Neuronal stem cell (in vitro differentiated cells): ENCODE measurements at regions not wholly inside any gene's neighbourhood (a gene's known extent, or its start where the extent isn't known, plus 50 kb on each side); places are given as distances from the start of the nearest gene placed in this dataset.
"Not testable (repeated sequence)": the region's sequence is repeated elsewhere in the genome, so short reads cannot be mapped to it uniquely, and the experiment has no call there.

ENCODE experiments used
- DNase-seq: peaks from one replicate; pipeline ENCODE4 v3.0.0-alpha.2; 2013; ENCODE audit warnings: low spot score
- H2AFZ ChIP-seq: one replicate; pipeline ENCODE4 v1.6.1; 2013; ENCODE audit warnings: mild to moderate bottlenecking, low read length, inconsistent platforms
- H2AK5ac ChIP-seq: 2 replicates; pipeline ENCODE4 v1.6.1; 2013; ENCODE audit warnings: low read depth, mild to moderate bottlenecking, inconsistent platforms, low read length, moderate library complexity, mixed read lengths
- H2BK120ac ChIP-seq: 2 replicates; pipeline ENCODE4 v1.6.1; 2013; ENCODE audit warnings: low read depth, mild to moderate bottlenecking, inconsistent platforms, low read length, moderate library complexity, mixed read lengths
- H2BK12ac ChIP-seq: one replicate; pipeline ENCODE4 v1.6.1; 2013; ENCODE audit warnings: low read length, inconsistent platforms
- H2BK15ac ChIP-seq: 2 replicates; pipeline ENCODE4 v1.6.1; 2013; ENCODE audit warnings: mild to moderate bottlenecking, low read length, inconsistent platforms, mixed read lengths
- H2BK5ac ChIP-seq: one replicate; pipeline ENCODE4 v1.6.1; 2013; ENCODE audit warnings: inconsistent platforms, mild to moderate bottlenecking, low read length, moderate library complexity
- H3K14ac ChIP-seq: one replicate; pipeline ENCODE4 v1.6.1; 2013; ENCODE audit warnings: low read length, inconsistent platforms
- H3K18ac ChIP-seq: 2 replicates; pipeline ENCODE4 v1.6.1; 2013; ENCODE audit warnings: low read length, inconsistent platforms
- H3K23ac ChIP-seq: 2 replicates; pipeline ENCODE4 v1.6.1; 2013; ENCODE audit warnings: low read depth, mild to moderate bottlenecking, mixed read lengths, low read length, inconsistent platforms; ENCODE audit not compliant: poor library complexity
- H3K27ac ChIP-seq: replicated peaks from 3 replicates; pipeline ENCODE4 v1.5.1; 2013; ENCODE audit warnings: low read length, inconsistent platforms
- H3K27me3 ChIP-seq, 3 experiments: 2 replicates each; pipeline ENCODE4 v1.6.1; 2013; ENCODE audit warnings: low read length in 3 of 3, mild to moderate bottlenecking in 2 of 3, inconsistent platforms in 1 of 3, low read depth in 1 of 3, mixed read lengths in 1 of 3, moderate library complexity in 1 of 3; ENCODE audit not compliant: control insufficient read depth in 3 of 3, insufficient read depth in 3 of 3
- H3K36me3 ChIP-seq, 2 donors: replicated peaks in 1 of 2; 2 replicates each; pipeline ENCODE4 v1.6.1; 2013; ENCODE audit warnings: low read length in 2 of 2; ENCODE audit not compliant: control insufficient read depth in 2 of 2, insufficient read depth in 2 of 2
- H3K4ac ChIP-seq: 2 replicates; pipeline ENCODE4 v1.6.1; 2013; ENCODE audit warnings: inconsistent platforms, mild to moderate bottlenecking, low read length, moderate library complexity
- H3K4me1 ChIP-seq, 2 donors: 1 replicate in 1 of 2; 2 replicates in 1 of 2; pipeline ENCODE4 v1.6.1; 2013; ENCODE audit warnings: low read length in 2 of 2, low read depth in 1 of 2; ENCODE audit not compliant: control insufficient read depth in 2 of 2, insufficient read depth in 1 of 2
- H3K4me2 ChIP-seq: one replicate; pipeline ENCODE4 v1.6.1; 2013; ENCODE audit warnings: mild to moderate bottlenecking, low read length, inconsistent platforms; ENCODE audit not compliant: insufficient read depth, poor library complexity, severe bottlenecking
- H3K4me3 ChIP-seq, 2 donors: 2 replicates each; pipeline ENCODE4 v1.5.1; 2013; ENCODE audit warnings: low read length in 2 of 2, mild to moderate bottlenecking in 2 of 2, inconsistent platforms in 1 of 2, moderate library complexity in 1 of 2
- H3K79me1 ChIP-seq: one replicate; pipeline ENCODE4 v1.6.1; 2013; ENCODE audit warnings: low read depth, mild to moderate bottlenecking, inconsistent platforms, low read length, moderate library complexity
- H3K9ac ChIP-seq: one replicate; pipeline ENCODE4 v1.6.1; 2013; ENCODE audit warnings: mild to moderate bottlenecking, low read depth, low read length, inconsistent platforms; ENCODE audit not compliant: poor library complexity
- H3K9me3 ChIP-seq, 2 donors: replicated peaks in 1 of 2; 2 replicates each; pipeline versions ENCODE3 to v1.6.1; 2013; ENCODE audit warnings: low read length in 2 of 2, mild to moderate bottlenecking in 2 of 2, inconsistent platforms in 1 of 2, low read depth in 1 of 2, mixed read lengths in 1 of 2, moderate library complexity in 1 of 2; ENCODE audit not compliant: control insufficient read depth in 2 of 2, insufficient read depth in 1 of 2
- H4K8ac ChIP-seq: one replicate; pipeline ENCODE4 v1.6.1; 2013; ENCODE audit warnings: low read depth, mild to moderate bottlenecking, inconsistent platforms, low read length, moderate library complexity
- H4K91ac ChIP-seq: one replicate; pipeline ENCODE4 v1.6.1; 2013; ENCODE audit warnings: low read length, low read depth, mild to moderate bottlenecking, inconsistent platforms; ENCODE audit not compliant: poor library complexity
- WGBS, 2 donors: extraction: QIAGEN DNeasy Blood & Tissue Kit; methylation state at CpG; one replicate each; pipeline ENCODE4 v1.1.7; 2013; ENCODE audit warnings: missing lambda C conversion rate in 2 of 2, mixed read lengths in 1 of 2; ENCODE audit not compliant: insufficient read length in 2 of 2, insufficient replicate concordance in 1 of 2; ENCODE audit errors: extremely low coverage in 2 of 2; 5-methylcytosine and 5-hydroxymethylcytosine counted together

DNA sequence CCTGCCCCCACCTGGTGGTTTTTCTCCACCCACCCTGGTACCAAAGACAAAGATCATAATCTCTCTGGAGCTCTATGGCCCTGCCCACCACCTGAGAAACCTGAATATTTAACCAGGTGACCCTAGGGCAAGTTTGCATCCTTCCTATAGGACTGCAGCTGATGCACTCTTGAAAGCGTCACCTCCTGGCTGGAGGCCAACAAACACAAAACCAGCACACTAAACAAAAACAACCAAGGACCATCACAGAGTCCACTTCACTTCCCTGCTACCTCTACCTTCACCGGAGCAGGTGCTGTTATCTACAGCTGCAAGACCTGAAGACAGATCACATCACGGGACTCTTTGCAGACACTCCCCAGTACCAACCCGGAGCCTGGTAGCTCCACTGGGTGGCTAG lies 296.7 kb upstream of the FGF13 start:
- Histone ChIP-seq H4K91ac (no peak overlapping the region), H3K36me3 (no peaks in the 10 kb centered on the region), H3K4me2 (no peak overlapping the region), H3K18ac (no peak overlapping the region), H3K79me1 (no peaks in the 10 kb centered on the region), H2BK120ac (no peak overlapping the region), H2BK15ac (no peak overlapping the region), H3K9ac (no peak overlapping the region), H3K27ac (no peak overlapping the region), H2AFZ (no peak overlapping the region), H2AK5ac (no peak overlapping the region), H3K4ac (no peak overlapping the region), H4K8ac (no peak overlapping the region), H3K14ac (no peak overlapping the region), H3K9me3 (no peaks in the 10 kb centered on the region), H2BK12ac (no peak overlapping the region), H3K4me1 (no peaks in the 10 kb centered on the region), H3K4me3 (no peak overlapping the region), H3K23ac (no peak overlapping the region), H3K27me3 (no peaks in the 10 kb centered on the region), H2BK5ac (no peak overlapping the region)
- no peak for DNase-seq
- no CpG with 5 or more reads among the region's 4 CpGs for WGBS, 2 donors

DNA sequence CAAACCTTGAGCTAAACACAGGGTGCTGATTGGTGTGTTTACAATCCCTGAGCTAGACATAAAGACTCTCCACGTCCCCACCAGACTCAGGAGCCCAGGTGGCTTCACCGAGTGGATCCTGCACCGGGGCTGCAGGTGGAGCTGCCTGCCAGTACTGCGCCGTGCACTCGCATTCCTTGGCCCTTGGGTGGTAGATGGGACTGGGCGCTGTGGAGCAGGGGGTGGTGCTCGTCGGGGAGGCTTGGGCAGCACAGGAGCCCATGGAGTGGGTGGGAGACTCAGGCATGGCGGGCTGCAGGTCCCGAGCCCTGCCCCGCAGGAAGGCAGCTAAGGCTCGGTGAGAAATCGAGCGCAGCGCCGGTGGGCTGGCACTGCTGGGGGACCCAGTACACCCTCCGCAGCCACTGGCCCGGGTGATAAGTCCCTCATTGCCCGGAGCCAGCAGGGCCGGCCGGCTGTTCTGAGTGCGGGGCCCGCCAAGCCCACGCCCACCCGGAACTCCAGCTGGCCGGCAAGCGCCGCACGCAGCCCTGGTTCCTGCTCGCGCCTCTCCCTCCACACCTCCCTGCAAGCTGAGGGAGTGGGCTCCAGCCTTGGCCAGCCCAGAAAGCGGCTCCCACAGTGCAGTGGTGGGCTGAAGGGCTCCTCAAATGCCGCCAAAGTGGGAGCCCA lies 292.5 kb upstream of the FGF13 start:
- not testable (repeated sequence) for H2AK5ac ChIP-seq, H3K14ac ChIP-seq, H4K8ac ChIP-seq, H3K23ac ChIP-seq, H3K18ac ChIP-seq, H3K4ac ChIP-seq, H3K9ac ChIP-seq, H2AFZ ChIP-seq, H3K27ac ChIP-seq, H3K9me3 ChIP-seq, H3K4me2 ChIP-seq, H2BK12ac ChIP-seq, H3K36me3 ChIP-seq, H2BK120ac ChIP-seq, H3K4me1 ChIP-seq, H3K4me3 ChIP-seq, H4K91ac ChIP-seq, H2BK5ac ChIP-seq, H3K79me1 ChIP-seq, H2BK15ac ChIP-seq, H3K27me3 ChIP-seq, DNase-seq
- WGBS, 2 donors: no CpG with 5 or more reads among the region's 34 CpGs

DNA sequence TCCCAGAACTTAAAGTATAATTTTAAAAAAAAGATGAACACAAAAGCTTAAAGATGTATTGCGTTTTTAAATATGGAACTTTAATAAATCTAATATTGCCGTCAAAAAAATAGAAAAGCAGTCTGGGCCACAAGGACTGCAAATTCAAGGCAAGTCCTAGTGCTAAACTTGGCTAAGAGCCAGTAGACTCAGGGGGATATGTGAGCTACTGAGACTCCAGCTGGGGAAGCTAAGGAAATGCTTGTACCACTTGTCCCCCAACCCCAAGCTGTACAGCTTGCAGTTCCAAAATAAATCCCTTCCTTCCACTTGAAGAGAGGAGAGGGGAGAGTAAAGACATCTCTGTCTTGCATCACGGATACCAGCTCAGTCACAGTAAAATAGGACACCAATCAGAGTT lies 290.8 kb upstream of the FGF13 start:
- WGBS, 2 donors: no CpG with 5 or more reads among the region's 3 CpGs
- Histone ChIP-seq H3K27me3 (no peaks in the 10 kb centered on the region), H2BK12ac (no peak overlapping the region), H3K9ac (no peak overlapping the region), H3K4ac (no peak overlapping the region), H3K9me3 (no peaks in the 10 kb centered on the region), H3K4me2 (no peak overlapping the region), H3K23ac (no peak overlapping the region), H2AK5ac (no peak overlapping the region), H3K79me1 (no peaks in the 10 kb centered on the region), H3K4me3 (no peak overlapping the region), H2AFZ (no peak overlapping the region), H4K8ac (no peak overlapping the region), H3K36me3 (peaks cover 0 to 4% of the 10 kb centered on the region in 2 donors), H2BK5ac (no peak overlapping the region), H3K18ac (no peak overlapping the region), H3K14ac (no peak overlapping the region), H4K91ac (no peak overlapping the region), H3K27ac (no peak overlapping the region), H3K4me1 (no peaks in the 10 kb centered on the region), H2BK120ac (no peak overlapping the region), H2BK15ac (no peak overlapping the region)
- no peak for DNase-seq

DNA sequence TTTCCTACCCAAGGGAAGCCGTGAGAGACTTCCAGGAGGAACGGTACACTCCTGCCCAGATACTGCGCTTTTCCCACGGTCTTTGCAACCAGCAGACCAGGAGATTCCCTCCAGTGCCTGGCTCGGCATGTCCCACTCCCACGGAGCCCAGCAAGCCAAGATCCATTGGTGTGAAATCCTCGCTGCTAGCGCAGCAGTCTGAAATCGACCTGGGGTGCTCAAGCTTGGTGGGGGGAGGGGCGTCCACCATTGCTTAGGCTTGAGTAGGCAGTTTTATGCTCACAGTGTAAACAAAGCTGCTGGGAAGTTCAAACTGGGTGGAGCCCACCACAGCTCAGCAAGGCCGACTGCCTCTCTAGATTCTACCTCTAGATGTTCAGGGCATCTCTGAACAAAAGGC lies 284.8 kb upstream of the FGF13 start:
- no CpG with 5 or more reads among the region's 11 CpGs for WGBS, 2 donors

More for the DNA sequence above, 284.8 kb upstream of the FGF13 start:
- Histone ChIP-seq H3K18ac (no peak overlapping the region), H3K14ac (no peak overlapping the region), H4K8ac (no peak overlapping the region), H2AFZ (no peak overlapping the region), H3K27me3 (no peaks in the 10 kb centered on the region), H4K91ac (no peak overlapping the region), H3K27ac (no peak overlapping the region), H3K23ac (no peak overlapping the region), H2AK5ac (no peak overlapping the region), H3K4me3 (no peak overlapping the region), H2BK5ac (no peak overlapping the region), H2BK120ac (no peak overlapping the region), H3K4ac (no peak overlapping the region), H3K9ac (no peak overlapping the region), H2BK15ac (no peak overlapping the region), H3K4me1 (no peaks in the 10 kb centered on the region), H3K79me1 (no peaks in the 10 kb centered on the region), H2BK12ac (no peak overlapping the region), H3K4me2 (no peak overlapping the region), H3K9me3 (peaks cover 0 to 9% of the 10 kb centered on the region in 2 donors), H3K36me3 (no peaks in the 10 kb centered on the region)
- DNase-seq: no peak
